ENCODE measurements at regions not wholly inside any gene's neighbourhood (a gene's known extent, or its start where the extent isn't known, plus 50 kb on each side); places are given as distances from the start of the nearest gene placed in this dataset.

DNA sequence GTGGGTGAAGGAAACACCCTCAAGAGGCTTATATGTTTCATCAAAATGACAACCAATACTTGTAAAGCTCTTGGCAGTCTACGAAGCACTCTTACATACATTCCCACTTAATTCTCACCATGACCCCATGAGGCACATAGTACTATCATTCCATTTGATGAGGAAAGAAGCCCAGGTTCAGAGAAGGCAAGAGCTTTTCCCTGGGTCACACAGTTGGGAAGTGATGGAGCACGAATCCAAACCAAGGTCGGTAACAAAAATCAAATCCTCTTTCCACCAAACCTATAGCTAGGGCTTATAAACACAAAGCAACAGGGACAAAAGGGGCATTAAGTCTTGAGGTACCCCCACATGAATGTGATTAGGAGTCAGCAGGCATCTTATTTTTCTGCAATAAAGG is 187.1 kb downstream of the UACA start:
- TF ChIP-seq CTCF (IDR thresholded peaks at IDR 0.05) (no peak), EZH2 (IDR thresholded peaks at IDR 0.05) (no peak), EZH2phosphoT487 (IDR thresholded peaks at IDR 0.05) (no peak)
